MCF 10A (cell line): ENCODE measurements at regions not wholly inside any gene's neighbourhood (a gene's known extent, or its start where the extent isn't known, plus 50 kb on each side); places are given as distances from the start of the nearest gene placed in this dataset.

Source experiments
- BruUV-seq: library from RNA; stranded (reverse); fragments of 400-500 nt; replicated peaks from 2 replicates; lab custom pipeline; 2021; lab: Mats Ljungman, UMichigan
- CTCF ChIA-PET: fragments of 300-600 bp; sonication (Branson Sonifier 250); formaldehyde crosslinking; extraction: SDS; loops from one replicate; lab custom pipeline; 2021; ENCODE audit warnings: antibody characterized with exemption, inconsistent platforms; lab: Yijun Ruan, JAX
- POLR2A ChIA-PET: fragments of 300-600, 350-650 bp; sonication (Branson Sonifier 250); formaldehyde crosslinking; extraction: SDS; loops from one replicate; lab custom pipeline; 2020; ENCODE audit warnings: antibody characterized with exemption, inconsistent platforms; lab: Yijun Ruan, JAX
- DNase-seq: peaks from one replicate; pipeline ENCODE4 v3.0.0-alpha.2; 2018; ENCODE audit not compliant: unreplicated experiment
- H3K27ac Mint-ChIP-seq: one replicate; pipeline ENCODE4 v1.8.0; 2022; ENCODE audit warnings: mild to moderate bottlenecking, low read depth, mixed read lengths; ENCODE audit not compliant: unreplicated experiment
- H3K27me3 Mint-ChIP-seq: one replicate; pipeline ENCODE4 v1.8.0; 2022; ENCODE audit warnings: mixed read lengths; ENCODE audit not compliant: insufficient read depth, unreplicated experiment
- H3K36me3 Mint-ChIP-seq: one replicate; pipeline ENCODE4 v1.8.0; 2022; ENCODE audit warnings: mild to moderate bottlenecking, moderate library complexity, mixed read lengths; ENCODE audit not compliant: insufficient read depth, unreplicated experiment
- H3K4me1 Mint-ChIP-seq: one replicate; pipeline ENCODE4 v1.8.0; 2022; ENCODE audit warnings: mixed read lengths; ENCODE audit not compliant: insufficient read depth, unreplicated experiment
- H3K4me3 Mint-ChIP-seq: one replicate; pipeline ENCODE4 v1.8.0; 2022; ENCODE audit warnings: mild to moderate bottlenecking, moderate library complexity, mixed read lengths; ENCODE audit not compliant: unreplicated experiment
- H3K9me3 Mint-ChIP-seq: one replicate; pipeline ENCODE4 v1.8.0; 2022; ENCODE audit warnings: mixed read lengths; ENCODE audit not compliant: unreplicated experiment
- intact Hi-C: fragments of 100-400 bp; cut with micrococcal nuclease; formaldehyde crosslinking; loops from 2 replicates; pipeline ENCODE4 v1.14.1; 2022
- TF ChIP-seq, protein P1 (sequence below): fragments of 200-600 bp; IDR thresholded peaks from one replicate; pipeline ENCODE4 v1.8.0; 2022; ENCODE audit warnings: antibody characterized with exemption, mild to moderate bottlenecking; ENCODE audit not compliant: unreplicated experiment

DNA sequence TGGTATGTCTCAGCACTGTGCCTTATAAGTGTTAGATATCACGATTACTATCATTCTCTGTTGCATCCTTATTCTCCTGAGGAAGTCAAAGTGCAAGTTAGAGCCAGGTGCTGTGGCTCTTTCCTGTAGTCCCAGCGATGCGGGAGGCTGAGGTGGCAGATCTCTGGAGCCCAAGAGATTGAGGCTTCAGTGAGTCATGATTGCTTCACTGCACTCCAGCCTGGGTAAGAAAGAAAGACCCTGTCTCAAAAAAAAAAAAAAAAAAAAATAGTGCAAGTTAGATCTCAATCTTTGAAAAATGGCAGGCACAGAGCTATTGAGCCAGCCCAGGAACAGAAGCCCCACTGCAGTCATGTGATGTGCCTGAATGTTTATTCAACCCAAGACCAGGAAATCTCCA lies 147.8 kb upstream of the POGK start:
- peaks cover 17% of the 10 kb centered on the region for H3K4me1 Mint-ChIP-seq
- H3K36me3 Mint-ChIP-seq, result no peaks in the 10 kb centered on the region
- ChIA-PET POLR2A (no interaction called here), CTCF (interaction anchor here (1.1 kb wide), 1 partner anchor 39 kb away, joined by 5 read pairs; no protein-coding TSS in a partner anchor)
- no peaks in the 10 kb centered on the region for H3K27me3 Mint-ChIP-seq
- no peak overlapping the region for H3K27ac Mint-ChIP-seq
- intact Hi-C loops, result no loop called here
- no peak overlapping the region for H3K4me3 Mint-ChIP-seq
- BruUV-seq, result no TSS peak
- TF ChIP-seq, protein P1, sequence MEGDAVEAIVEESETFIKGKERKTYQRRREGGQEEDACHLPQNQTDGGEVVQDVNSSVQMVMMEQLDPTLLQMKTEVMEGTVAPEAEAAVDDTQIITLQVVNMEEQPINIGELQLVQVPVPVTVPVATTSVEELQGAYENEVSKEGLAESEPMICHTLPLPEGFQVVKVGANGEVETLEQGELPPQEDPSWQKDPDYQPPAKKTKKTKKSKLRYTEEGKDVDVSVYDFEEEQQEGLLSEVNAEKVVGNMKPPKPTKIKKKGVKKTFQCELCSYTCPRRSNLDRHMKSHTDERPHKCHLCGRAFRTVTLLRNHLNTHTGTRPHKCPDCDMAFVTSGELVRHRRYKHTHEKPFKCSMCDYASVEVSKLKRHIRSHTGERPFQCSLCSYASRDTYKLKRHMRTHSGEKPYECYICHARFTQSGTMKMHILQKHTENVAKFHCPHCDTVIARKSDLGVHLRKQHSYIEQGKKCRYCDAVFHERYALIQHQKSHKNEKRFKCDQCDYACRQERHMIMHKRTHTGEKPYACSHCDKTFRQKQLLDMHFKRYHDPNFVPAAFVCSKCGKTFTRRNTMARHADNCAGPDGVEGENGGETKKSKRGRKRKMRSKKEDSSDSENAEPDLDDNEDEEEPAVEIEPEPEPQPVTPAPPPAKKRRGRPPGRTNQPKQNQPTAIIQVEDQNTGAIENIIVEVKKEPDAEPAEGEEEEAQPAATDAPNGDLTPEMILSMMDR, result no peak
- H3K9me3 Mint-ChIP-seq, result peaks cover 10% of the 10 kb centered on the region
- DNase-seq, result peak; percentile 47

GRCh38 chr1:166692346-166692745 lies 146.9 kb upstream of the POGK start:
- peak; percentile 60 for DNase-seq
- BruUV-seq, result no TSS peak
- TF ChIP-seq, protein P1, result no peak
- Mint-ChIP-seq H3K36me3 (no peaks in the 10 kb centered on the region), H3K4me1 (peaks cover 17% of the 10 kb centered on the region), H3K27ac (peak overlapping the region; percentile 25), H3K27me3 (no peaks in the 10 kb centered on the region), H3K4me3 (no peak overlapping the region), H3K9me3 (peaks cover 7% of the 10 kb centered on the region)
- CTCF ChIA-PET, result no interaction called here
- intact Hi-C loops, result no loop called here
- POLR2A ChIA-PET, result no interaction called here

GRCh38 chr1:166693158-166693557 lies 146.1 kb upstream of the POGK start:
- POLR2A ChIA-PET, result no interaction called here
- intact Hi-C loops, result no loop called here
- Mint-ChIP-seq H3K9me3 (peaks cover 7% of the 10 kb centered on the region), H3K4me1 (peaks cover 17% of the 10 kb centered on the region), H3K4me3 (no peak overlapping the region), H3K27me3 (no peaks in the 10 kb centered on the region), H3K36me3 (no peaks in the 10 kb centered on the region), H3K27ac (peak overlapping the region; percentile 25)
- TF ChIP-seq, protein P1, result no peak
- no TSS peak for BruUV-seq
- CTCF ChIA-PET, result no interaction called here
- DNase-seq, result no peak

GRCh38 chr1:166693673-166694297 lies 145.5 kb upstream of the POGK start:
- no peaks in the 10 kb centered on the region for H3K27me3 Mint-ChIP-seq
- TF ChIP-seq, protein P1, result no peak
- intact Hi-C loops, result no loop called here
- CTCF ChIA-PET, result no interaction called here
- H3K36me3 Mint-ChIP-seq, result no peaks in the 10 kb centered on the region
- POLR2A ChIA-PET, result interaction anchor here (0.6 kb wide), 1 partner anchor 804 kb away, joined by 3 read pairs; no protein-coding TSS in a partner anchor
- no peak overlapping the region for H3K4me3 Mint-ChIP-seq
- DNase-seq, result no peak
- BruUV-seq, result no TSS peak
- H3K9me3 Mint-ChIP-seq, result peaks cover 7% of the 10 kb centered on the region
- H3K4me1 Mint-ChIP-seq, result peaks cover 17% of the 10 kb centered on the region
- H3K27ac Mint-ChIP-seq, result no peak overlapping the region
